Stimulated activated naive CD8-positive, alpha-beta T cell treated with anti-CD3 and anti-CD28 coated beads, Interleukin-15, Interleukin-2, amounts not matched to agents 100 ng/mL and 50 ng/mL, for 24 hours (primary cell): ENCODE measurements at regions not wholly inside any gene's neighbourhood (a gene's known extent, or its start where the extent isn't known, plus 50 kb on each side); places are given as distances from the start of the nearest gene placed in this dataset.

Experiments
- H3K27ac Mint-ChIP-seq: one replicate; pipeline ENCODE4 v1.8.0; 2021; ENCODE audit warnings: mild to moderate bottlenecking, mixed read lengths
- H3K27me3 Mint-ChIP-seq: one replicate; pipeline ENCODE4 v1.8.0; 2021; ENCODE audit warnings: mixed read lengths
- H3K36me3 Mint-ChIP-seq: one replicate; pipeline ENCODE4 v1.8.0; 2021; ENCODE audit warnings: low read depth, mixed read lengths
- H3K4me1 Mint-ChIP-seq: one replicate; pipeline ENCODE4 v1.8.0; 2021; ENCODE audit warnings: low read depth, mixed read lengths
- H3K4me3 Mint-ChIP-seq: one replicate; pipeline ENCODE4 v1.8.0; 2021; ENCODE audit warnings: mild to moderate bottlenecking, mixed read lengths
- H3K9me3 Mint-ChIP-seq: one replicate; pipeline ENCODE4 v1.8.0; 2021; ENCODE audit warnings: mixed read lengths

- Mint-ChIP-seq H3K4me3 (no peak overlapping the region), H3K4me1 (peaks cover 5% of the 10 kb centered on the region), H3K9me3 (no peaks in the 10 kb centered on the region), H3K36me3 (no peaks in the 10 kb centered on the region), H3K27me3 (no peaks in the 10 kb centered on the region), H3K27ac (no peak overlapping the region)
Measured at GRCh38 chr6:134480593-134480992, 162.7 kb upstream of the SGK1 start.

GRCh38 chr6:134478764-134479399, 161.0 kb upstream of the SGK1 start:
- no peaks in the 10 kb centered on the region for H3K36me3 Mint-ChIP-seq
- H3K27ac Mint-ChIP-seq, result no peak overlapping the region
- no peaks in the 10 kb centered on the region for H3K9me3 Mint-ChIP-seq
- no peaks in the 10 kb centered on the region for H3K27me3 Mint-ChIP-seq
- no peak overlapping the region for H3K4me3 Mint-ChIP-seq
- H3K4me1 Mint-ChIP-seq, result peaks cover 5% of the 10 kb centered on the region

GRCh38 chr6:134477991-134478635, 160.2 kb upstream of the SGK1 start:
- H3K9me3 Mint-ChIP-seq, result no peaks in the 10 kb centered on the region
- peaks cover 5% of the 10 kb centered on the region for H3K4me1 Mint-ChIP-seq
- H3K4me3 Mint-ChIP-seq, result no peak overlapping the region
- H3K27ac Mint-ChIP-seq, result no peak overlapping the region
- H3K36me3 Mint-ChIP-seq, result no peaks in the 10 kb centered on the region
- H3K27me3 Mint-ChIP-seq, result no peaks in the 10 kb centered on the region

- no peaks in the 10 kb centered on the region for H3K27me3 Mint-ChIP-seq
- H3K9me3 Mint-ChIP-seq, result no peaks in the 10 kb centered on the region
- H3K4me3 Mint-ChIP-seq, result no peak overlapping the region
- H3K4me1 Mint-ChIP-seq, result peaks cover 5% of the 10 kb centered on the region
- H3K27ac Mint-ChIP-seq, result no peak overlapping the region
- H3K36me3 Mint-ChIP-seq, result no peaks in the 10 kb centered on the region
Measured at GRCh38 chr6:134474955-134475354, 157.0 kb upstream of the SGK1 start.

- no peaks in the 10 kb centered on the region for H3K27me3 Mint-ChIP-seq
- H3K36me3 Mint-ChIP-seq, result no peaks in the 10 kb centered on the region
- H3K4me1 Mint-ChIP-seq, result no peaks in the 10 kb centered on the region
- no peaks in the 10 kb centered on the region for H3K9me3 Mint-ChIP-seq
- no peak overlapping the region for H3K4me3 Mint-ChIP-seq
- no peak overlapping the region for H3K27ac Mint-ChIP-seq
Measured at GRCh38 chr6:134472661-134473060, 154.7 kb upstream of the SGK1 start.

GRCh38 chr6:134472046-134472445, 154.1 kb upstream of the SGK1 start:
- no peaks in the 10 kb centered on the region for H3K27me3 Mint-ChIP-seq
- no peak overlapping the region for H3K27ac Mint-ChIP-seq
- H3K9me3 Mint-ChIP-seq, result no peaks in the 10 kb centered on the region
- H3K4me1 Mint-ChIP-seq, result no peaks in the 10 kb centered on the region
- H3K4me3 Mint-ChIP-seq, result no peak overlapping the region
- no peaks in the 10 kb centered on the region for H3K36me3 Mint-ChIP-seq

- H3K9me3 Mint-ChIP-seq, result no peaks in the 10 kb centered on the region
- no peak overlapping the region for H3K4me3 Mint-ChIP-seq
- H3K4me1 Mint-ChIP-seq, result no peaks in the 10 kb centered on the region
- no peak overlapping the region for H3K27ac Mint-ChIP-seq
- no peaks in the 10 kb centered on the region for H3K36me3 Mint-ChIP-seq
- no peaks in the 10 kb centered on the region for H3K27me3 Mint-ChIP-seq
Measured at GRCh38 chr6:134470457-134470975, 152.6 kb upstream of the SGK1 start.

GRCh38 chr6:134469702-134470456, 152.0 kb upstream of the SGK1 start:
- Mint-ChIP-seq H3K4me1 (peaks cover under 1% of the 10 kb centered on the region), H3K4me3 (no peak overlapping the region), H3K9me3 (no peaks in the 10 kb centered on the region), H3K27me3 (no peaks in the 10 kb centered on the region), H3K36me3 (no peaks in the 10 kb centered on the region), H3K27ac (no peak overlapping the region)

- H3K4me3 Mint-ChIP-seq, result no peak overlapping the region
- H3K36me3 Mint-ChIP-seq, result no peaks in the 10 kb centered on the region
Measured at GRCh38 chr6:134468633-134469032, 150.7 kb upstream of the SGK1 start.

GRCh38 chr6:134467620-134468019, 149.7 kb upstream of the SGK1 start:
- Mint-ChIP-seq H3K9me3 (no peaks in the 10 kb centered on the region), H3K27me3 (no peaks in the 10 kb centered on the region), H3K27ac (no peak overlapping the region), H3K4me1 (peaks cover 14% of the 10 kb centered on the region), H3K4me3 (no peak overlapping the region), H3K36me3 (no peaks in the 10 kb centered on the region)

More at GRCh38 chr6:134468633-134469032, 150.7 kb upstream of the SGK1 start:
- Mint-ChIP-seq H3K27ac (no peak overlapping the region), H3K4me1 (peaks cover 13% of the 10 kb centered on the region), H3K27me3 (no peaks in the 10 kb centered on the region), H3K9me3 (no peaks in the 10 kb centered on the region)

GRCh38 chr6:134466771-134467525, 149.0 kb upstream of the SGK1 start:
- H3K27ac Mint-ChIP-seq, result no peak overlapping the region
- no peaks in the 10 kb centered on the region for H3K27me3 Mint-ChIP-seq
- no peaks in the 10 kb centered on the region for H3K9me3 Mint-ChIP-seq
- H3K36me3 Mint-ChIP-seq, result no peaks in the 10 kb centered on the region
- peaks cover 14% of the 10 kb centered on the region for H3K4me1 Mint-ChIP-seq
- no peak overlapping the region for H3K4me3 Mint-ChIP-seq

- Mint-ChIP-seq H3K4me3 (no peak overlapping the region), H3K9me3 (no peaks in the 10 kb centered on the region), H3K27ac (no peak overlapping the region), H3K4me1 (peaks cover 14% of the 10 kb centered on the region), H3K36me3 (no peaks in the 10 kb centered on the region), H3K27me3 (no peaks in the 10 kb centered on the region)
Measured at GRCh38 chr6:134464690-134465411, 146.9 kb upstream of the SGK1 start.

GRCh38 chr6:134458857-134459657, 141.1 kb upstream of the SGK1 start:
- H3K4me1 Mint-ChIP-seq, result peaks cover 8% of the 10 kb centered on the region
- no peak overlapping the region for H3K27ac Mint-ChIP-seq
- H3K4me3 Mint-ChIP-seq, result no peak overlapping the region
- no peaks in the 10 kb centered on the region for H3K27me3 Mint-ChIP-seq
- no peaks in the 10 kb centered on the region for H3K9me3 Mint-ChIP-seq
- no peaks in the 10 kb centered on the region for H3K36me3 Mint-ChIP-seq

GRCh38 chr6:134457941-134458340, 140.0 kb upstream of the SGK1 start:
- peaks cover 3% of the 10 kb centered on the region for H3K4me1 Mint-ChIP-seq

More at GRCh38 chr6:134457941-134458340, 140.0 kb upstream of the SGK1 start:
- no peaks in the 10 kb centered on the region for H3K27me3 Mint-ChIP-seq
- no peak overlapping the region for H3K4me3 Mint-ChIP-seq
- no peaks in the 10 kb centered on the region for H3K36me3 Mint-ChIP-seq
- H3K9me3 Mint-ChIP-seq, result no peaks in the 10 kb centered on the region
- no peak overlapping the region for H3K27ac Mint-ChIP-seq
